ENCODE measurements at regions not wholly inside any gene's neighbourhood (a gene's known extent, or its start where the extent isn't known, plus 50 kb on each side); places are given as distances from the start of the nearest gene placed in this dataset.

DNA sequence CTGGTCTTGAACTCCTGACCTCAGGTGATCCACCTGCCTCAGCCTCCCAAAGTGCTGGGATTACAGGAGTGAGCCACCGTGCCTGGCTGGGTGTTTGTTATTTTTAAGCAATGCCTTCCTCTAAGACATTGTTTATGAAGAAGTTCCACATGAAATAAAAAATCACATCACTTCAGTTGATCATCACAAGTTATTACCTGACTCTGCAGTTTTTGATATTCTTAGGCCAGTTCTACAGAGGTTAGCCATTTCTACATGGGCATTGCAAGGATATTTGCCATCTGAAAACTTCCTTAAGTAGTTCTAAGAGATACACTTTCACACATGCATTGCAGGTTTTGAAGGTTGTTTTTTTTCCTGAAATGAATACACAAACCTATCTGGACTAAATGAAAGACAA lies 82.1 kb downstream of the PYDC2 start:
- H3K27me3 ChIP-seq (ENCODE audit: insufficient read depth, low read length) = no peaks in the 10 kb centered on the region
- FAIRE-seq = no peak
- no peak overlapping the region for H3K27ac ChIP-seq (ENCODE audit: low read depth, low read length)
- no peak overlapping the region for H3K9ac ChIP-seq (ENCODE audit: low read length)
- H3K4me3 ChIP-seq (ENCODE audit: insufficient read depth, low read depth, low read length) = no peak overlapping the region
- no peaks in the 10 kb centered on the region for H3K4me1 Mint-ChIP-seq (ENCODE audit: low read depth, unreplicated experiment)
- DNase-seq (ENCODE audit: low read depth) = no peak
- no peaks in the 10 kb centered on the region for H3K9me3 Mint-ChIP-seq (ENCODE audit: unreplicated experiment)
- H3K36me3 ChIP-seq (ENCODE audit: insufficient read depth, low read length) = no peaks in the 10 kb centered on the region
- H3K36me3 Mint-ChIP-seq (ENCODE audit: low read depth, unreplicated experiment) = no peaks in the 10 kb centered on the region
- H3K4me2 ChIP-seq (ENCODE audit: low read length) = no peak overlapping the region
- no peak overlapping the region for H3K4me3 Mint-ChIP-seq (ENCODE audit: unreplicated experiment)
- no peaks in the 10 kb centered on the region for H4K20me1 ChIP-seq (ENCODE audit: insufficient read depth, low read length)
- H2AFZ ChIP-seq (ENCODE audit: low read depth, low read length) = no peak overlapping the region
- no peaks in the 10 kb centered on the region for H3K27me3 Mint-ChIP-seq (ENCODE audit: low read depth, unreplicated experiment)
- no peaks in the 10 kb centered on the region for H3K4me1 ChIP-seq (ENCODE audit: insufficient read depth, low read length)
- H3K79me2 ChIP-seq (ENCODE audit: insufficient read depth, low read length) = no peaks in the 10 kb centered on the region
- H3K9me3 ChIP-seq (ENCODE audit: insufficient read depth, low read depth, low read length) = no peaks in the 10 kb centered on the region
- H3K27ac Mint-ChIP-seq (ENCODE audit: unreplicated experiment) = no peak overlapping the region
- TF ChIP-seq EZH2 (IDR thresholded peaks at IDR 0.05; ENCODE audit: insufficient read depth, low read length) = no peak
- TF ChIP-seq, protein P1, sequence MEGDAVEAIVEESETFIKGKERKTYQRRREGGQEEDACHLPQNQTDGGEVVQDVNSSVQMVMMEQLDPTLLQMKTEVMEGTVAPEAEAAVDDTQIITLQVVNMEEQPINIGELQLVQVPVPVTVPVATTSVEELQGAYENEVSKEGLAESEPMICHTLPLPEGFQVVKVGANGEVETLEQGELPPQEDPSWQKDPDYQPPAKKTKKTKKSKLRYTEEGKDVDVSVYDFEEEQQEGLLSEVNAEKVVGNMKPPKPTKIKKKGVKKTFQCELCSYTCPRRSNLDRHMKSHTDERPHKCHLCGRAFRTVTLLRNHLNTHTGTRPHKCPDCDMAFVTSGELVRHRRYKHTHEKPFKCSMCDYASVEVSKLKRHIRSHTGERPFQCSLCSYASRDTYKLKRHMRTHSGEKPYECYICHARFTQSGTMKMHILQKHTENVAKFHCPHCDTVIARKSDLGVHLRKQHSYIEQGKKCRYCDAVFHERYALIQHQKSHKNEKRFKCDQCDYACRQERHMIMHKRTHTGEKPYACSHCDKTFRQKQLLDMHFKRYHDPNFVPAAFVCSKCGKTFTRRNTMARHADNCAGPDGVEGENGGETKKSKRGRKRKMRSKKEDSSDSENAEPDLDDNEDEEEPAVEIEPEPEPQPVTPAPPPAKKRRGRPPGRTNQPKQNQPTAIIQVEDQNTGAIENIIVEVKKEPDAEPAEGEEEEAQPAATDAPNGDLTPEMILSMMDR (IDR thresholded peaks at IDR 0.05; ENCODE audit: insufficient read depth, low read depth, low read length) = no peak

DNA sequence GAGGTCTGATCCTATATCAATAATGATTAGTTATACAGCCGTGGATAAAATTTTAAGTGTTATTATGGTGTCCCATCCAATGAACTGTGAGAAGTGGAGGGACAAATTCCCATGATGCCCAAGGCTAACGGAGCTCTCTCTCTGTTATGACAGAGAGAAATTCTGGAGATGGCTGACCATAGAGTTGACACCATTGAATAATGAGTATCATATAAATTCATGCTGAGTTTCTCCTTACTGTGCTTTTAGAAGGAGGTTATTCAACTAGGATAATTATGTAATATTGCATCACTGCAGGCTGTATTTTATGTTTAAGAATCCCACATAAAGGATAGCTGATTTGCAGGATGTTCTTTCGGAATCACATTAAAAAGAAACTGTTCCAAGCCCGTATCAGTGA lies 82.9 kb downstream of the PYDC2 start:
- Histone ChIP-seq H2AFZ (ENCODE audit: low read depth, low read length) (no peak overlapping the region), H3K36me3 (ENCODE audit: insufficient read depth, low read length) (no peaks in the 10 kb centered on the region), H3K9me3 (ENCODE audit: insufficient read depth, low read depth, low read length) (no peaks in the 10 kb centered on the region), H3K27ac (ENCODE audit: low read depth, low read length) (no peak overlapping the region), H3K79me2 (ENCODE audit: insufficient read depth, low read length) (no peaks in the 10 kb centered on the region), H3K27me3 (ENCODE audit: insufficient read depth, low read length) (no peaks in the 10 kb centered on the region), H3K4me2 (ENCODE audit: low read length) (no peak overlapping the region), H3K4me1 (ENCODE audit: insufficient read depth, low read length) (no peaks in the 10 kb centered on the region), H3K4me3 (ENCODE audit: insufficient read depth, low read depth, low read length) (no peak overlapping the region), H3K9ac (ENCODE audit: low read length) (no peak overlapping the region), H4K20me1 (ENCODE audit: insufficient read depth, low read length) (no peaks in the 10 kb centered on the region)
- H3K9me3 Mint-ChIP-seq (ENCODE audit: unreplicated experiment) = peaks cover 2% of the 10 kb centered on the region
- H3K4me3 Mint-ChIP-seq (ENCODE audit: unreplicated experiment) = no peak overlapping the region
- TF ChIP-seq EZH2 (IDR thresholded peaks at IDR 0.05; ENCODE audit: insufficient read depth, low read length) = no peak
- TF ChIP-seq, protein P1 (IDR thresholded peaks at IDR 0.05; ENCODE audit: insufficient read depth, low read depth, low read length) = no peak
- H3K4me1 Mint-ChIP-seq (ENCODE audit: low read depth, unreplicated experiment) = no peaks in the 10 kb centered on the region
- H3K27me3 Mint-ChIP-seq (ENCODE audit: low read depth, unreplicated experiment) = no peaks in the 10 kb centered on the region
- FAIRE-seq = no peak
- no peaks in the 10 kb centered on the region for H3K36me3 Mint-ChIP-seq (ENCODE audit: low read depth, unreplicated experiment)
- H3K27ac Mint-ChIP-seq (ENCODE audit: unreplicated experiment) = no peak overlapping the region
- no peak for DNase-seq (ENCODE audit: low read depth)

DNA sequence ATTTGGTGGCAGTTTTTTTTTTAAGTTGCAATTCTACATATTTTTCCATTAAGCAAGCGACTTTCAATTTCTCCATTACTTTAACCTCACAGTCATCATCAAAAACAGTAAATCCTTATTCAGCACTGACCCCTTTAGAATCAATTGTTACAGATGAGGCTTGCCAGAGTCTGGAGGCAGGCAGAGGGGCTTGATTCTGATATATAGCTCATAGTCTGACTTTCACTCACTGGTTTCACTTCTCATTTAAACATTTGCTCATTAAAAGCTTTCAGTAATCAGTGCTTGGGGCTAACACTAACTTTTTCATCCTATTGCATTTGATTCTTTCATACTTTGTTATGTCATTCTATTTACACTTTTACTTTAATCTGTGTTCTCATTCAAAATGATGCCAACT lies 88.4 kb downstream of the PYDC2 start:
- no peak overlapping the region for H2AFZ ChIP-seq (ENCODE audit: low read depth, low read length)
- Mint-ChIP-seq H3K4me1 (ENCODE audit: low read depth, unreplicated experiment) (no peaks in the 10 kb centered on the region), H3K27me3 (ENCODE audit: low read depth, unreplicated experiment) (no peaks in the 10 kb centered on the region), H3K4me3 (ENCODE audit: unreplicated experiment) (no peak overlapping the region), H3K9me3 (ENCODE audit: unreplicated experiment) (peaks cover 2% of the 10 kb centered on the region), H3K27ac (ENCODE audit: unreplicated experiment) (no peak overlapping the region), H3K36me3 (ENCODE audit: low read depth, unreplicated experiment) (no peaks in the 10 kb centered on the region)
- no peaks in the 10 kb centered on the region for H3K9me3 ChIP-seq (ENCODE audit: insufficient read depth, low read depth, low read length)
- no peaks in the 10 kb centered on the region for H3K4me1 ChIP-seq (ENCODE audit: insufficient read depth, low read length)
- H3K27ac ChIP-seq (ENCODE audit: low read depth, low read length) = no peak overlapping the region
- H3K27me3 ChIP-seq (ENCODE audit: insufficient read depth, low read length) = no peaks in the 10 kb centered on the region
- no peak overlapping the region for H3K4me3 ChIP-seq (ENCODE audit: insufficient read depth, low read depth, low read length)
- no peaks in the 10 kb centered on the region for H3K79me2 ChIP-seq (ENCODE audit: insufficient read depth, low read length)
- DNase-seq (ENCODE audit: low read depth) = no peak
- no peaks in the 10 kb centered on the region for H4K20me1 ChIP-seq (ENCODE audit: insufficient read depth, low read length)
- no peak for TF ChIP-seq EZH2 (IDR thresholded peaks at IDR 0.05; ENCODE audit: insufficient read depth, low read length)
- TF ChIP-seq, protein P1 (IDR thresholded peaks at IDR 0.05; ENCODE audit: insufficient read depth, low read depth, low read length) = no peak
- H3K4me2 ChIP-seq (ENCODE audit: low read length) = no peak overlapping the region
- no peaks in the 10 kb centered on the region for H3K36me3 ChIP-seq (ENCODE audit: insufficient read depth, low read length)
- FAIRE-seq = no peak
- H3K9ac ChIP-seq (ENCODE audit: low read length) = no peak overlapping the region
